SH-SY5Y (cell line): ENCODE measurements at regions not wholly inside any gene's neighbourhood (a gene's known extent, or its start where the extent isn't known, plus 50 kb on each side); places are given as distances from the start of the nearest gene placed in this dataset.

Experiments used
- GATA2 ChIP-seq: IDR thresholded peaks from 2 replicates; pipeline ENCODE4 v1.6.1; 2011; ENCODE audit warnings: mild to moderate bottlenecking, low read depth, low read length
- GATA3 ChIP-seq: IDR thresholded peaks from 2 replicates; pipeline ENCODE4 v1.6.1; 2011; ENCODE audit warnings: low read depth, mild to moderate bottlenecking, low read length, moderate library complexity

GRCh38 chr1:184881941-184882913 lies 92.1 kb downstream of the NIBAN1 start:
- TF ChIP-seq GATA2 (no peak), GATA3 (no peak)
